D721Med (cell line): ENCODE measurements at regions not wholly inside any gene's neighbourhood (a gene's known extent, or its start where the extent isn't known, plus 50 kb on each side); places are given as distances from the start of the nearest gene placed in this dataset.

Source experiments
- DNase-seq: peaks from one replicate; pipeline ENCODE4 v3.0.0; 2011; ENCODE audit warnings: low spot score; ENCODE audit not compliant: insufficient read length
- FAIRE-seq: peaks from 2 replicates; lab custom pipeline; 2011; peaks lifted over from hg19 to GRCh38; lab: Jason Lieb, UNC
- CTCF ChIP-seq: IDR thresholded peaks from 2 replicates; pipeline ENCODE4 v1.5.1; 2012; ENCODE audit warnings: mild to moderate bottlenecking, control low read depth; ENCODE audit not compliant: insufficient read depth; ENCODE audit errors: missing control alignments

- TF ChIP-seq CTCF = no peak
- DNase-seq (no peak), FAIRE-seq (peak; percentile 77)
Measured at GRCh38 chr1:221459558-221459957, 282.3 kb downstream of the DUSP10 start.

GRCh38 chr1:221462345-221462744 is 279.5 kb downstream of the DUSP10 start:
- no peak for TF ChIP-seq CTCF
- peak; percentile 25 for FAIRE-seq
- no peak for DNase-seq

- no peak for FAIRE-seq
- no peak for DNase-seq
- no peak for TF ChIP-seq CTCF
Measured at GRCh38 chr1:221468546-221468945, 273.3 kb downstream of the DUSP10 start.

- FAIRE-seq (no peak), DNase-seq (no peak)
- TF ChIP-seq CTCF = no peak
Measured at GRCh38 chr1:221469476-221469875, 272.4 kb downstream of the DUSP10 start.

GRCh38 chr1:221470000-221470698 is 271.7 kb downstream of the DUSP10 start:
- DNase-seq (no peak), FAIRE-seq (no peak)
- no peak for TF ChIP-seq CTCF

- DNase-seq (no peak), FAIRE-seq (no peak)
- TF ChIP-seq CTCF = no peak
Measured at GRCh38 chr1:221473411-221473810, 268.5 kb downstream of the DUSP10 start.

- FAIRE-seq (no peak), DNase-seq (no peak)
- no peak for TF ChIP-seq CTCF
Measured at GRCh38 chr1:221477252-221477651, 264.6 kb downstream of the DUSP10 start.
